ENCODE measurements at regions not wholly inside any gene's neighbourhood (a gene's known extent, or its start where the extent isn't known, plus 50 kb on each side); places are given as distances from the start of the nearest gene placed in this dataset.

DNA sequence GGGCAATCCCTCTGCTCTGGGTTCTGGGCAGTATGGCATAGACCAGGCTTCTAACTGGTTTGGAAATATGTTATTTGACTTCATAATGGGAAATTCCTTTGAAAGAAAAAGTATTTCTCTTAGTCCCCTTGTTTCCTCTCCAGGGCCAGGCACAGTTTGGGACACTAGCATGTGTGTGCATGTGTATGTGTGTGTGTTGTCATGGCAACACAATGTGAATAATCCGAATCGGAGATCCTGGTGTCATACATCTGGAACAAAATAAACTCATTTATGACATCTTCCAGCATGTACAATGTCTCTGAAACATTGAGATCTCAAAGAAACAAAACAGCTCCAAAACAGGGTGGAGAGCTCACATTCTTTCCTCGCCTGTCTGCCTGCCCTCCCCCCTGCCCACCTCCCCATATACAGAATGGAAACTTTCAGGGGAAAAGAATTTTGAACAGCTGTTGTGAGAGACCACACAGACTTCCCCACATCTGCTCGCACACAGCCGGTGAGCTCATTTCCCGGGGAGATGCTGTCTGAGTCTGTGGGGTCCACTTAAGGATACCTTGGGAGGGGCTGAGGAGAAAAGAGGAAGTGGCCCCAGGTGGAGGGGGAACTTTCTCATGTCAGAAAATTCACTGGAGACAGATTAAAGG lies 55.5 kb upstream of the PARP11 start:
- H3K9me3 ChIP-seq (ENCODE audit: control insufficient read depth, low read length, poor library complexity, severe bottlenecking) = no peaks in the 10 kb centered on the region
- Mint-ChIP-seq H3K27ac (peak overlapping the region; percentile 41), H3K4me1 (peaks cover 33% of the 10 kb centered on the region), H3K4me3 (no peak overlapping the region), H3K36me3 (ENCODE audit: low read depth) (no peaks in the 10 kb centered on the region), H3K27me3 (no peaks in the 10 kb centered on the region)
- no peak for DNase-seq
- no peak for ATAC-seq

DNA sequence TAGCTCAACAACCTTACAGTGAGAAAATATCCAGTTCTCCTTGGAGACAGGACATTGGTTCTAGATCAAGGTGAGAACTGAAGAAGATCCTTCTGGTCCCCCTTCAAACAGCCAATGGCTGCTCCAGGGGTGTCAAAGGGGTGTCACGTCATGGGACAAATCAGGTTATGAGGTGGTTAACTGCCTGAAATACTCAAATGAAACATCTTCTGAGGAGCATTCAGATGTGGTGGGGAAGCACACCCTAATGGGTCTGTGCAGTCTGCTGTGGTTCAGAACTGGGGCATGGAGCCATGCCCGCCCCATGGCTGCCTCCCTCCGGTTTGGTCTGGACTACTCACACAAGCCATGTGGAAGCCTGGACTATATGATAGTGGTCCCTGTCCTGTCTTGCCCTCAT lies 52.4 kb upstream of the PARP11 start:
- DNase-seq (no peak), ATAC-seq (peak; percentile 39)
- peaks cover 2% of the 10 kb centered on the region for H3K36me3 Mint-ChIP-seq (ENCODE audit: low read depth)
- peak overlapping the region; percentile 22 for H3K4me3 Mint-ChIP-seq
- no peak overlapping the region for H3K27ac Mint-ChIP-seq
- no peaks in the 10 kb centered on the region for H3K9me3 ChIP-seq (ENCODE audit: control insufficient read depth, low read length, poor library complexity, severe bottlenecking)
- peaks cover 30% of the 10 kb centered on the region for H3K4me1 Mint-ChIP-seq
- no peaks in the 10 kb centered on the region for H3K27me3 Mint-ChIP-seq

DNA sequence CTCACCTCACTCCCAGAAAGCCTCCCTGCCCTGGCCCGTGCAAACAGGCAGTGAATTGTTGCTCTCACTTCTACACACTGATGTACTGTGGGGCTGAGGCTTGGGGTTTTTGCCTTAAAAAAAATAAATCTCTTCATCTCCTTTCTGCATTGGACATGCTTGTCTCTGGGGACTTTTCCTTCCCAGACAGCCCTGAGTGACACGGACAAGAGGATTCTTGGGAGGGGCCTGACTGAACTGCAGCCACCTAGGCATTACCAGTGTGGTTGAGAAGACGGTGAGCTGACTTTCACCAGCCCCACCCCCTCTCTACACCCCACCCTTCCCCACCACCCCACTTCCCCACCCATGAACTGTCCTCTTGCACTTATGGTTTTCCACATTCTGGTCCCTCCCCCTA lies 51.6 kb upstream of the PARP11 start:
- Mint-ChIP-seq H3K36me3 (ENCODE audit: low read depth) (peaks cover 2% of the 10 kb centered on the region), H3K4me3 (no peak overlapping the region), H3K27me3 (no peaks in the 10 kb centered on the region), H3K27ac (no peak overlapping the region), H3K4me1 (peaks cover 25% of the 10 kb centered on the region)
- H3K9me3 ChIP-seq (ENCODE audit: control insufficient read depth, low read length, poor library complexity, severe bottlenecking) = no peaks in the 10 kb centered on the region
- DNase-seq (no peak), ATAC-seq (no peak)

DNA sequence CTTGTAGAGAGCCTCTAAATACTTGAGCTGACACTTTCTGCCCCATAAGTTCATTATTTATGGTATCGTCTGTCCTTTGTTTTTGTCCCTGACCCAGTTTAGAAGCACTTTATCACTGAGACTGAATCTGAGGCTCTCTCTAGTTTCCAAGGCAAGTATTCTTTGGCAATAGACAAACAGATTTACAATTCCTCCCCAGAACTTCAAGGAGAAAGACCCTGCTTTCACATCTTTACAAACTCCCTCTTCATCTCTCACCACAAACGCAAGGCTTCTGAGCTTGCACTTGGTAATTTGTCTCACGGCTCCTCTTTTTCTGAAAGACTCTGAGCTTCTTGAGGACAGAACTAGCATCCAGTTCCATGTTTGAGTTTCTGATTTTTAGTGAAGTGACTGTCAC lies 49.8 kb upstream of the PARP11 start:
- Mint-ChIP-seq H3K27me3 (no peaks in the 10 kb centered on the region), H3K27ac (peak overlapping the region; percentile 67), H3K36me3 (ENCODE audit: low read depth) (peaks cover 2% of the 10 kb centered on the region), H3K4me3 (no peak overlapping the region), H3K4me1 (peaks cover 21% of the 10 kb centered on the region)
- ATAC-seq = no peak
- no peaks in the 10 kb centered on the region for H3K9me3 ChIP-seq (ENCODE audit: control insufficient read depth, low read length, poor library complexity, severe bottlenecking)
- no peak for DNase-seq

Data from T-helper 17 cell (primary cell).